Mammary epithelial cell (primary cell): ENCODE measurements at regions not wholly inside any gene's neighbourhood (a gene's known extent, or its start where the extent isn't known, plus 50 kb on each side); places are given as distances from the start of the nearest gene placed in this dataset.

Experiments
- CTCF ChIP-seq, 2 donors: IDR thresholded peaks in 1 of 2; conservative IDR thresholded peaks in 1 of 2; 2 replicates each; pipeline ENCODE4 v1.5.1; 2011 to 2012; ENCODE audit warnings: inconsistent platforms in 2 of 2, low read length in 2 of 2, mild to moderate bottlenecking in 2 of 2, control low read depth in 1 of 2, low read depth in 1 of 2; ENCODE audit not compliant: insufficient read depth in 1 of 2; ENCODE audit errors: extremely low read depth in 1 of 2
- EZH2 ChIP-seq: IDR thresholded peaks from 2 replicates; pipeline ENCODE4 v1.6.1; 2012; ENCODE audit warnings: low read length, inconsistent platforms, borderline replicate concordance

- TF ChIP-seq EZH2 (no peak), CTCF (conservative IDR thresholded peaks at IDR 0.05 in 1 of 2, IDR thresholded peaks at IDR 0.05 in 1 of 2; ENCODE audit: extremely low read depth in 1 of 2, insufficient read depth in 1 of 2, low read depth in 1 of 2, low read length in 2 of 2) (no peak)
Measured at GRCh38 chr3:137084586-137084985, 126.8 kb downstream of the IL20RB start.
